OCI-LY3 (cell line): ENCODE measurements at regions not wholly inside any gene's neighbourhood (a gene's known extent, or its start where the extent isn't known, plus 50 kb on each side); places are given as distances from the start of the nearest gene placed in this dataset.
"Not testable (repeated sequence)": the region's sequence is repeated elsewhere in the genome, so short reads cannot be mapped to it uniquely, and the experiment has no call there.

Source experiments
- H2AFZ ChIP-seq: fragments of 200-600, 300-600 bp; shearing (Covaris generic); 2 replicates; pipeline ENCODE4 v1.6.0; 2014; ENCODE audit warnings: antibody characterized with exemption, low read depth, low read length
- H3K27ac ChIP-seq: fragments of 200-600, 300-600 bp; sonication (generic); 2 replicates; pipeline ENCODE4 v1.5.1; 2014; ENCODE audit warnings: mild to moderate bottlenecking, low read length, moderate library complexity, mixed read lengths
- H3K27me3 ChIP-seq: fragments of 200-600, 300-600 bp; sonication (generic); 2 replicates; pipeline ENCODE4 v1.6.1; 2014; ENCODE audit warnings: low read depth, low read length, mixed read lengths
- H3K36me3 ChIP-seq: fragments of 200-600, 300-600 bp; sonication (generic); replicated peaks from 2 replicates; pipeline ENCODE3; 2014; ENCODE audit warnings: low read depth, low read length, mixed read lengths
- H3K4me1 ChIP-seq: fragments of 300-600, 200-600 bp; sonication (generic); 2 replicates; pipeline ENCODE4 v1.6.1; 2014; ENCODE audit warnings: low read length, mixed read lengths
- H3K4me2 ChIP-seq: fragments of 200-600, 300-600 bp; sonication (generic); 2 replicates; pipeline ENCODE4 v1.6.1; 2014; ENCODE audit warnings: low read length, mixed read lengths
- H3K4me3 ChIP-seq: fragments of 300-600, 200-600 bp; sonication (generic); 2 replicates; pipeline ENCODE4 v1.5.1; 2014; ENCODE audit warnings: antibody characterized with exemption, mild to moderate bottlenecking, low read length, moderate library complexity
- H3K79me2 ChIP-seq: fragments of 300-600, 200-600 bp; shearing (Covaris generic); 2 replicates; pipeline ENCODE4 v1.6.1; 2014; ENCODE audit warnings: mild to moderate bottlenecking, low read length, mixed read lengths
- H3K9ac ChIP-seq: fragments of 300-600, 200-600 bp; shearing (Covaris generic); 2 replicates; pipeline ENCODE4 v1.6.0; 2014; ENCODE audit warnings: mild to moderate bottlenecking, low read length, moderate library complexity
- H3K9me3 ChIP-seq: fragments of 200-600, 300-600 bp; shearing (Covaris generic); 2 replicates; pipeline ENCODE4 v1.6.1; 2014; ENCODE audit warnings: low read length, mixed read lengths; ENCODE audit not compliant: insufficient read depth
- H4K20me1 ChIP-seq: fragments of 200-600, 300-600 bp; sonication (generic); 2 replicates; pipeline ENCODE4 v1.6.1; 2016; ENCODE audit warnings: low read length, mixed read lengths; ENCODE audit not compliant: insufficient read depth

- not testable (repeated sequence) for H3K79me2 ChIP-seq, H4K20me1 ChIP-seq, H3K36me3 ChIP-seq, H3K4me3 ChIP-seq, H3K9ac ChIP-seq, H3K27me3 ChIP-seq, H2AFZ ChIP-seq, H3K9me3 ChIP-seq
- Histone ChIP-seq H3K27ac (peak overlapping the region; percentile 82), H3K4me2 (0 out of 2 replicates have a peak overlapping the region, but pooled peaks have one; percentile 9), H3K4me1 (peaks cover 64% of the 10 kb centered on the region)
Measured at GRCh38 chr16:21365541-21365940, 87.5 kb upstream of the CRYM start.

- peak overlapping the region; percentile 58 for H3K4me2 ChIP-seq
- not testable (repeated sequence) for H3K27me3 ChIP-seq, H3K79me2 ChIP-seq, H3K36me3 ChIP-seq, H3K9me3 ChIP-seq, H4K20me1 ChIP-seq, H2AFZ ChIP-seq
- H3K9ac ChIP-seq, result peak overlapping the region; percentile 60
- H3K4me1 ChIP-seq, result peaks cover 72% of the 10 kb centered on the region
- peak overlapping the region; percentile 12; the same call in 1 of the 2 replicates for H3K4me3 ChIP-seq
- H3K27ac ChIP-seq, result peak overlapping the region; percentile 82
Measured at GRCh38 chr16:21363550-21364223, 85.6 kb upstream of the CRYM start.

- H4K20me1 ChIP-seq, H2AFZ ChIP-seq, H3K4me3 ChIP-seq, H3K36me3 ChIP-seq, H3K79me2 ChIP-seq, H3K9me3 ChIP-seq, H3K27me3 ChIP-seq: not testable (repeated sequence)
- Histone ChIP-seq H3K9ac (peak overlapping the region; percentile 57; the same call in 1 of the 2 replicates), H3K4me1 (peaks cover 79% of the 10 kb centered on the region), H3K27ac (peak overlapping the region; percentile 79), H3K4me2 (peak overlapping the region; percentile 38)
Measured at GRCh38 chr16:21361612-21362227, 83.6 kb upstream of the CRYM start.

GRCh38 chr16:21361045-21361444 lies 83.0 kb upstream of the CRYM start:
- not testable (repeated sequence) for H3K36me3 ChIP-seq, H2AFZ ChIP-seq, H3K79me2 ChIP-seq, H3K27me3 ChIP-seq, H3K9me3 ChIP-seq, H3K4me3 ChIP-seq, H4K20me1 ChIP-seq
- Histone ChIP-seq H3K27ac (peak overlapping the region; percentile 79), H3K4me2 (peak overlapping the region; percentile 32; the same call in 1 of the 2 replicates), H3K9ac (peak overlapping the region; percentile 30; the same call in 1 of the 2 replicates), H3K4me1 (peaks cover 82% of the 10 kb centered on the region)

- H3K27ac ChIP-seq, result peak overlapping the region; percentile 79
Measured at GRCh38 chr16:21359513-21359912, 81.4 kb upstream of the CRYM start.

GRCh38 chr16:21358261-21358795 lies 80.2 kb upstream of the CRYM start:
- not testable (repeated sequence) for H3K9me3 ChIP-seq, H3K27me3 ChIP-seq, H3K36me3 ChIP-seq, H4K20me1 ChIP-seq, H3K79me2 ChIP-seq, H2AFZ ChIP-seq
- Histone ChIP-seq H3K4me2 (peak overlapping the region; percentile 65), H3K27ac (peak overlapping the region; percentile 90), H3K4me3 (peak overlapping the region; percentile 54; the same call in 1 of the 2 replicates), H3K9ac (peak overlapping the region; percentile 45; the same call in 1 of the 2 replicates), H3K4me1 (peaks cover 76% of the 10 kb centered on the region)

More at GRCh38 chr16:21359513-21359912, 81.4 kb upstream of the CRYM start:
- not testable (repeated sequence) for H3K27me3 ChIP-seq, H3K9me3 ChIP-seq, H3K36me3 ChIP-seq, H3K79me2 ChIP-seq, H2AFZ ChIP-seq, H4K20me1 ChIP-seq
- Histone ChIP-seq H3K9ac (peak overlapping the region; percentile 66), H3K4me2 (peak overlapping the region; percentile 70), H3K4me1 (peaks cover 86% of the 10 kb centered on the region), H3K4me3 (peak overlapping the region; percentile 48)

- not testable (repeated sequence) for H4K20me1 ChIP-seq, H3K27me3 ChIP-seq, H3K79me2 ChIP-seq, H2AFZ ChIP-seq, H3K9me3 ChIP-seq, H3K36me3 ChIP-seq, H3K4me3 ChIP-seq
- Histone ChIP-seq H3K9ac (peak overlapping the region; percentile 48; the same call in 1 of the 2 replicates), H3K4me1 (peaks cover 56% of the 10 kb centered on the region), H3K27ac (peak overlapping the region; percentile 64), H3K4me2 (peak overlapping the region; percentile 45)
Measured at GRCh38 chr16:21356308-21356707, 78.2 kb upstream of the CRYM start.

GRCh38 chr16:21351433-21351832 lies 73.3 kb upstream of the CRYM start:
- H3K9me3 ChIP-seq, H4K20me1 ChIP-seq, H2AFZ ChIP-seq, H3K27me3 ChIP-seq, H3K27ac ChIP-seq, H3K36me3 ChIP-seq, H3K4me2 ChIP-seq, H3K79me2 ChIP-seq, H3K9ac ChIP-seq, H3K4me3 ChIP-seq: not testable (repeated sequence)
- peaks cover 17% of the 10 kb centered on the region for H3K4me1 ChIP-seq

GRCh38 chr16:21350851-21351250 lies 72.8 kb upstream of the CRYM start:
- H3K9me3 ChIP-seq, H3K4me3 ChIP-seq, H3K27me3 ChIP-seq, H3K9ac ChIP-seq, H4K20me1 ChIP-seq, H3K4me2 ChIP-seq, H3K36me3 ChIP-seq, H2AFZ ChIP-seq, H3K79me2 ChIP-seq, H3K27ac ChIP-seq: not testable (repeated sequence)
- H3K4me1 ChIP-seq, result peaks cover 11% of the 10 kb centered on the region
